ENCODE measurements at regions not wholly inside any gene's neighbourhood (a gene's known extent, or its start where the extent isn't known, plus 50 kb on each side); places are given as distances from the start of the nearest gene placed in this dataset.

GRCh38 chrY:21149971-21150370, 361.2 kb upstream of the RBMY1B start:
- no peaks in the 10 kb centered on the region for H3K27me3 ChIP-seq (replicated peaks in 2 of 5; ENCODE audit: control insufficient read depth in 4 of 5, insufficient read depth in 5 of 5, low read length in 4 of 5)
- no peak overlapping the region for H3K27ac ChIP-seq (ENCODE audit: insufficient read depth in 1 of 2, low read depth in 1 of 2, low read length in 2 of 2, poor library complexity in 1 of 2, severe bottlenecking in 2 of 2)
- H3K4me1 ChIP-seq (ENCODE audit: control extremely low read depth in 1 of 4, control insufficient read depth in 4 of 4, insufficient read depth in 4 of 4, low read length in 3 of 4) = no peaks in the 10 kb centered on the region
- no peak for DNase-seq
- CTCF ChIA-PET = no interaction called here
- H3K36me3 ChIP-seq (ENCODE audit: control insufficient read depth in 4 of 4, insufficient read depth in 4 of 4, low read length in 3 of 4) = no peaks in the 10 kb centered on the region
- no peak overlapping the region for H3K4me3 ChIP-seq (ENCODE audit: control insufficient read depth in 1 of 7, extremely low read depth in 1 of 7, insufficient read depth in 4 of 7, low read depth in 2 of 7, low read length in 6 of 7)
- H3K9me3 ChIP-seq (ENCODE audit: control extremely low read depth in 1 of 5, control insufficient read depth in 4 of 5, insufficient read depth in 2 of 5, low read depth in 1 of 5, low read length in 4 of 5) = peaks cover 0 to 3% (median 0%) of the 10 kb centered on the region in 5 experiments
- POLR2A ChIA-PET = no interaction called here

- ChIA-PET CTCF (interaction anchor here (1.1 kb wide), 1 partner anchor 9 kb away, joined by 3 read pairs; no protein-coding TSS in a partner anchor), POLR2A (no interaction called here)
- H3K9me3 ChIP-seq (ENCODE audit: control extremely low read depth in 1 of 5, control insufficient read depth in 4 of 5, insufficient read depth in 2 of 5, low read depth in 1 of 5, low read length in 4 of 5) = peaks cover 0 to 2% (median 0%) of the 10 kb centered on the region in 5 experiments
- no peaks in the 10 kb centered on the region for H3K36me3 ChIP-seq (ENCODE audit: control insufficient read depth in 4 of 4, insufficient read depth in 4 of 4, low read length in 3 of 4)
- H3K4me1 ChIP-seq (ENCODE audit: control extremely low read depth in 1 of 4, control insufficient read depth in 4 of 4, insufficient read depth in 4 of 4, low read length in 3 of 4) = peaks cover 0 to 12% (median 0%) of the 10 kb centered on the region in 4 experiments
- no peaks in the 10 kb centered on the region for H3K27me3 ChIP-seq (replicated peaks in 2 of 5; ENCODE audit: control insufficient read depth in 4 of 5, insufficient read depth in 5 of 5, low read length in 4 of 5)
- peak in 1 of 3 donors; percentile 21 for DNase-seq
- H3K27ac ChIP-seq (ENCODE audit: insufficient read depth in 1 of 2, low read depth in 1 of 2, low read length in 2 of 2, poor library complexity in 1 of 2, severe bottlenecking in 2 of 2) = no peak overlapping the region
- no peak overlapping the region for H3K4me3 ChIP-seq (ENCODE audit: control insufficient read depth in 1 of 7, extremely low read depth in 1 of 7, insufficient read depth in 4 of 7, low read depth in 2 of 7, low read length in 6 of 7)
Measured at GRCh38 chrY:21169821-21170220, 341.3 kb upstream of the RBMY1B start.

GRCh38 chrY:21174697-21175463, 336.3 kb upstream of the RBMY1B start:
- CTCF ChIA-PET = interaction anchor here (0.9 kb wide), 1 partner anchor 85 kb away, joined by 3 read pairs; no protein-coding TSS in a partner anchor
- no peak for DNase-seq
- Histone ChIP-seq H3K36me3 (ENCODE audit: control insufficient read depth in 4 of 4, insufficient read depth in 4 of 4, low read length in 3 of 4) (no peaks in the 10 kb centered on the region), H3K4me3 (ENCODE audit: control insufficient read depth in 1 of 7, extremely low read depth in 1 of 7, insufficient read depth in 4 of 7, low read depth in 2 of 7, low read length in 6 of 7) (no peak overlapping the region), H3K27me3 (replicated peaks in 2 of 5; ENCODE audit: control insufficient read depth in 4 of 5, insufficient read depth in 5 of 5, low read length in 4 of 5) (no peaks in the 10 kb centered on the region), H3K27ac (ENCODE audit: insufficient read depth in 1 of 2, low read depth in 1 of 2, low read length in 2 of 2, poor library complexity in 1 of 2, severe bottlenecking in 2 of 2) (no peak overlapping the region), H3K9me3 (ENCODE audit: control extremely low read depth in 1 of 5, control insufficient read depth in 4 of 5, insufficient read depth in 2 of 5, low read depth in 1 of 5, low read length in 4 of 5) (peaks cover 0 to 2% (median 0%) of the 10 kb centered on the region in 5 experiments), H3K4me1 (ENCODE audit: control extremely low read depth in 1 of 4, control insufficient read depth in 4 of 4, insufficient read depth in 4 of 4, low read length in 3 of 4) (peaks cover 0 to 10% (median 0%) of the 10 kb centered on the region in 4 experiments)
- POLR2A ChIA-PET = no interaction called here
- WGBS (ENCODE audit: insufficient coverage) = no CpG with 5 or more reads among the region's 5 CpGs

- ChIA-PET CTCF (no interaction called here), POLR2A (no interaction called here)
- Histone ChIP-seq H3K9me3 (ENCODE audit: control extremely low read depth in 1 of 5, control insufficient read depth in 4 of 5, insufficient read depth in 2 of 5, low read depth in 1 of 5, low read length in 4 of 5) (peaks cover 0 to 2% (median 0%) of the 10 kb centered on the region in 5 experiments), H3K4me1 (ENCODE audit: control extremely low read depth in 1 of 4, control insufficient read depth in 4 of 4, insufficient read depth in 4 of 4, low read length in 3 of 4) (peaks cover 0 to 10% (median 0%) of the 10 kb centered on the region in 4 experiments), H3K4me3 (ENCODE audit: control insufficient read depth in 1 of 7, extremely low read depth in 1 of 7, insufficient read depth in 4 of 7, low read depth in 2 of 7, low read length in 6 of 7) (no peak overlapping the region), H3K36me3 (ENCODE audit: control insufficient read depth in 4 of 4, insufficient read depth in 4 of 4, low read length in 3 of 4) (no peaks in the 10 kb centered on the region), H3K27me3 (replicated peaks in 2 of 5; ENCODE audit: control insufficient read depth in 4 of 5, insufficient read depth in 5 of 5, low read length in 4 of 5) (no peaks in the 10 kb centered on the region), H3K27ac (ENCODE audit: insufficient read depth in 1 of 2, low read depth in 1 of 2, low read length in 2 of 2, poor library complexity in 1 of 2, severe bottlenecking in 2 of 2) (no peak overlapping the region)
- DNase-seq = no peak
- no CpG with 5 or more reads among the region's 3 CpGs for WGBS (ENCODE audit: insufficient coverage)
Measured at GRCh38 chrY:21175505-21175904, 335.6 kb upstream of the RBMY1B start.

GRCh38 chrY:21177306-21177800, 333.8 kb upstream of the RBMY1B start:
- H3K27ac ChIP-seq (ENCODE audit: insufficient read depth in 1 of 2, low read depth in 1 of 2, low read length in 2 of 2, poor library complexity in 1 of 2, severe bottlenecking in 2 of 2) = no peak overlapping the region
- ChIA-PET CTCF (interaction anchor here (0.6 to 1.5 kb wide), 3 partner anchors 15 to 534 kb away, joined by 3 to 5 read pairs (median 4); no protein-coding TSS in a partner anchor), POLR2A (interaction anchor here (0.6 kb wide), 1 partner anchor 38 kb away, joined by 4 read pairs; no protein-coding TSS in a partner anchor)
- DNase-seq = no peak
- H3K4me3 ChIP-seq (ENCODE audit: control insufficient read depth in 1 of 7, extremely low read depth in 1 of 7, insufficient read depth in 4 of 7, low read depth in 2 of 7, low read length in 6 of 7) = no peak overlapping the region
- WGBS (ENCODE audit: insufficient coverage) = no CpG with 5 or more reads among the region's 1 CpG
- H3K27me3 ChIP-seq (replicated peaks in 2 of 5; ENCODE audit: control insufficient read depth in 4 of 5, insufficient read depth in 5 of 5, low read length in 4 of 5) = no peaks in the 10 kb centered on the region
- no peaks in the 10 kb centered on the region for H3K36me3 ChIP-seq (ENCODE audit: control insufficient read depth in 4 of 4, insufficient read depth in 4 of 4, low read length in 3 of 4)
- H3K9me3 ChIP-seq (ENCODE audit: control extremely low read depth in 1 of 5, control insufficient read depth in 4 of 5, insufficient read depth in 2 of 5, low read depth in 1 of 5, low read length in 4 of 5) = no peaks in the 10 kb centered on the region
- peaks cover 0 to 13% (median 0%) of the 10 kb centered on the region in 4 experiments for H3K4me1 ChIP-seq (ENCODE audit: control extremely low read depth in 1 of 4, control insufficient read depth in 4 of 4, insufficient read depth in 4 of 4, low read length in 3 of 4)

GRCh38 chrY:21178281-21178680, 332.9 kb upstream of the RBMY1B start:
- H3K9me3 ChIP-seq (ENCODE audit: control extremely low read depth in 1 of 5, control insufficient read depth in 4 of 5, insufficient read depth in 2 of 5, low read depth in 1 of 5, low read length in 4 of 5) = no peaks in the 10 kb centered on the region
- H3K27me3 ChIP-seq (replicated peaks in 2 of 5; ENCODE audit: control insufficient read depth in 4 of 5, insufficient read depth in 5 of 5, low read length in 4 of 5) = no peaks in the 10 kb centered on the region
- peaks cover 0 to 13% (median 0%) of the 10 kb centered on the region in 4 experiments for H3K4me1 ChIP-seq (ENCODE audit: control extremely low read depth in 1 of 4, control insufficient read depth in 4 of 4, insufficient read depth in 4 of 4, low read length in 3 of 4)
- no peak overlapping the region for H3K4me3 ChIP-seq (ENCODE audit: control insufficient read depth in 1 of 7, extremely low read depth in 1 of 7, insufficient read depth in 4 of 7, low read depth in 2 of 7, low read length in 6 of 7)
- WGBS (ENCODE audit: insufficient coverage) = no CpG with 5 or more reads among the region's 1 CpG
- no peaks in the 10 kb centered on the region for H3K36me3 ChIP-seq (ENCODE audit: control insufficient read depth in 4 of 4, insufficient read depth in 4 of 4, low read length in 3 of 4)
- no peak for DNase-seq
- H3K27ac ChIP-seq (ENCODE audit: insufficient read depth in 1 of 2, low read depth in 1 of 2, low read length in 2 of 2, poor library complexity in 1 of 2, severe bottlenecking in 2 of 2) = no peak overlapping the region
- POLR2A ChIA-PET = interaction anchor here (0.6 kb wide), 1 partner anchor 38 kb away, joined by 4 read pairs; no protein-coding TSS in a partner anchor
- CTCF ChIA-PET = interaction anchor here (0.8 to 1.5 kb wide), 2 partner anchors 14 to 535 kb away, joined by 4 to 5 read pairs; no protein-coding TSS in a partner anchor

- Histone ChIP-seq H3K4me3 (ENCODE audit: control insufficient read depth in 1 of 7, extremely low read depth in 1 of 7, insufficient read depth in 4 of 7, low read depth in 2 of 7, low read length in 6 of 7) (no peak overlapping the region), H3K4me1 (ENCODE audit: control extremely low read depth in 1 of 4, control insufficient read depth in 4 of 4, insufficient read depth in 4 of 4, low read length in 3 of 4) (peaks cover 0 to 9% (median 0%) of the 10 kb centered on the region in 4 experiments), H3K36me3 (ENCODE audit: control insufficient read depth in 4 of 4, insufficient read depth in 4 of 4, low read length in 3 of 4) (no peaks in the 10 kb centered on the region), H3K27ac (ENCODE audit: insufficient read depth in 1 of 2, low read depth in 1 of 2, low read length in 2 of 2, poor library complexity in 1 of 2, severe bottlenecking in 2 of 2) (no peak overlapping the region), H3K9me3 (ENCODE audit: control extremely low read depth in 1 of 5, control insufficient read depth in 4 of 5, insufficient read depth in 2 of 5, low read depth in 1 of 5, low read length in 4 of 5) (no peaks in the 10 kb centered on the region), H3K27me3 (replicated peaks in 2 of 5; ENCODE audit: control insufficient read depth in 4 of 5, insufficient read depth in 5 of 5, low read length in 4 of 5) (no peaks in the 10 kb centered on the region)
- ChIA-PET CTCF (no interaction called here), POLR2A (no interaction called here)
- no peak for DNase-seq
- no CpG with 5 or more reads among the region's 5 CpGs for WGBS (ENCODE audit: insufficient coverage)
Measured at GRCh38 chrY:21180921-21181320, 330.2 kb upstream of the RBMY1B start.

Measured in common myeloid progenitor, CD34-positive (primary cell).